ENCODE measurements at regions not wholly inside any gene's neighbourhood (a gene's known extent, or its start where the extent isn't known, plus 50 kb on each side); places are given as distances from the start of the nearest gene placed in this dataset.

- DNase-seq (ENCODE audit: low spot score), result no peak
- TF ChIP-seq CTCF (IDR thresholded peaks at IDR 0.05), result no peak
- H3K27ac Mint-ChIP-seq (ENCODE audit: unreplicated experiment), result no peak overlapping the region
- H3K4me3 Mint-ChIP-seq (ENCODE audit: unreplicated experiment), result no peak overlapping the region
- H3K4me1 Mint-ChIP-seq (ENCODE audit: low read depth), result peaks cover 15% of the 10 kb centered on the region
- H3K36me3 Mint-ChIP-seq (ENCODE audit: low read depth), result no peaks in the 10 kb centered on the region
- H3K27me3 Mint-ChIP-seq (ENCODE audit: low read depth), result no peaks in the 10 kb centered on the region
- H3K9me3 Mint-ChIP-seq (ENCODE audit: low read depth), result no peaks in the 10 kb centered on the region
Observed at GRCh38 chr15:92843326-92843725, 56.8 kb upstream of the CHD2 start.

- Mint-ChIP-seq H3K4me3 (ENCODE audit: unreplicated experiment) (no peak overlapping the region), H3K36me3 (ENCODE audit: low read depth) (no peaks in the 10 kb centered on the region), H3K27ac (ENCODE audit: unreplicated experiment) (no peak overlapping the region), H3K4me1 (ENCODE audit: low read depth) (peaks cover 15% of the 10 kb centered on the region), H3K9me3 (ENCODE audit: low read depth) (no peaks in the 10 kb centered on the region), H3K27me3 (ENCODE audit: low read depth) (no peaks in the 10 kb centered on the region)
- no peak for TF ChIP-seq CTCF (IDR thresholded peaks at IDR 0.05)
- DNase-seq (ENCODE audit: low spot score), result no peak
Observed at GRCh38 chr15:92843814-92844213, 56.3 kb upstream of the CHD2 start.

GRCh38 chr15:92845126-92845508 is 55.0 kb upstream of the CHD2 start:
- H3K27ac Mint-ChIP-seq (ENCODE audit: unreplicated experiment), result no peak overlapping the region
- no peak for TF ChIP-seq CTCF (IDR thresholded peaks at IDR 0.05)
- DNase-seq (ENCODE audit: low spot score), result no peak
- no peaks in the 10 kb centered on the region for H3K36me3 Mint-ChIP-seq (ENCODE audit: low read depth)
- H3K9me3 Mint-ChIP-seq (ENCODE audit: low read depth), result no peaks in the 10 kb centered on the region
- H3K4me3 Mint-ChIP-seq (ENCODE audit: unreplicated experiment), result no peak overlapping the region
- H3K4me1 Mint-ChIP-seq (ENCODE audit: low read depth), result peaks cover 15% of the 10 kb centered on the region
- H3K27me3 Mint-ChIP-seq (ENCODE audit: low read depth), result no peaks in the 10 kb centered on the region

- no peaks in the 10 kb centered on the region for H3K36me3 Mint-ChIP-seq (ENCODE audit: low read depth)
Observed at GRCh38 chr15:92846741-92847140, 53.4 kb upstream of the CHD2 start.

GRCh38 chr15:92847841-92848240 is 52.3 kb upstream of the CHD2 start:
- no peak for TF ChIP-seq CTCF (IDR thresholded peaks at IDR 0.05)
- no peaks in the 10 kb centered on the region for H3K36me3 Mint-ChIP-seq (ENCODE audit: low read depth)
- DNase-seq (ENCODE audit: low spot score), result no peak
- H3K4me1 Mint-ChIP-seq (ENCODE audit: low read depth), result peaks cover 15% of the 10 kb centered on the region
- no peak overlapping the region for H3K27ac Mint-ChIP-seq (ENCODE audit: unreplicated experiment)
- H3K4me3 Mint-ChIP-seq (ENCODE audit: unreplicated experiment), result no peak overlapping the region
- H3K27me3 Mint-ChIP-seq (ENCODE audit: low read depth), result no peaks in the 10 kb centered on the region
- no peaks in the 10 kb centered on the region for H3K9me3 Mint-ChIP-seq (ENCODE audit: low read depth)

More at GRCh38 chr15:92846741-92847140, 53.4 kb upstream of the CHD2 start:
- no peak for TF ChIP-seq CTCF (IDR thresholded peaks at IDR 0.05)
- Mint-ChIP-seq H3K27me3 (ENCODE audit: low read depth) (no peaks in the 10 kb centered on the region), H3K27ac (ENCODE audit: unreplicated experiment) (no peak overlapping the region), H3K9me3 (ENCODE audit: low read depth) (no peaks in the 10 kb centered on the region), H3K4me3 (ENCODE audit: unreplicated experiment) (no peak overlapping the region), H3K4me1 (ENCODE audit: low read depth) (peaks cover 15% of the 10 kb centered on the region)
- no peak for DNase-seq (ENCODE audit: low spot score)
